PC-3 (cell line): ENCODE measurements at regions not wholly inside any gene's neighbourhood (a gene's known extent, or its start where the extent isn't known, plus 50 kb on each side); places are given as distances from the start of the nearest gene placed in this dataset.

Experiments
- ATAC-seq: fragments of 200-7000 bp; cut with Tn5 transposase; 2 replicates; pipeline ENCODE4 v1.9.1; 2020; ENCODE audit warnings: mild to moderate bottlenecking, moderate library complexity
- BruUV-seq: library from RNA; stranded (reverse); fragments of 400-500 nt; replicated peaks from 2 replicates; lab custom pipeline; 2021; lab: Mats Ljungman, UMichigan
- CTCF ChIA-PET: fragments of 300-600 bp; sonication (Branson Sonifier 250); formaldehyde crosslinking; loops from one replicate; lab custom pipeline; 2022; ENCODE audit warnings: antibody characterized with exemption; lab: Charles Lee
- POLR2A ChIA-PET: fragments of 300-600 bp; sonication (Branson Sonifier 250); formaldehyde crosslinking; loops from one replicate; lab custom pipeline; 2022; ENCODE audit warnings: antibody characterized with exemption; ENCODE audit not compliant: unreplicated experiment; lab: Charles Lee
- DNase-seq: peaks from one replicate; pipeline ENCODE4 v3.0.0-alpha.2; 2015
- H2AFZ ChIP-seq: fragments of 300-600 bp; sonication (generic); 2 replicates; pipeline ENCODE4 v1.6.0; 2016; ENCODE audit warnings: antibody characterized with exemption, low read length
- H3F3A ChIP-seq: fragments of 300-600 bp; sonication (generic); one replicate; pipeline ENCODE4 v1.6.0; 2017; ENCODE audit warnings: antibody characterized with exemption, low read length, control low read depth, mild to moderate bottlenecking; ENCODE audit not compliant: unreplicated experiment
- H3K27ac ChIP-seq: fragments of 300-600 bp; sonication (generic); 2 replicates; pipeline ENCODE4 v1.5.1; 2016; ENCODE audit warnings: mild to moderate bottlenecking, low read length
- H3K27me3 ChIP-seq: fragments of 300-600 bp; sonication (generic); 2 replicates; pipeline ENCODE4 v1.6.1; 2016; ENCODE audit warnings: low read length, mixed read lengths
- H3K36me3 ChIP-seq: fragments of 300-600 bp; sonication (generic); 2 replicates; pipeline ENCODE4 v1.6.1; 2016; ENCODE audit warnings: low read depth, mixed run types, low read length, mixed read lengths
- H3K4me1 ChIP-seq: fragments of 300-600 bp; sonication (generic); 2 replicates; pipeline ENCODE4 v1.5.1; 2016; ENCODE audit warnings: low read length; ENCODE audit not compliant: insufficient read depth
- H3K4me2 ChIP-seq: fragments of 300-600 bp; sonication (generic); 2 replicates; pipeline ENCODE4 v1.6.0; 2016; ENCODE audit warnings: low read length
- H3K4me3 ChIP-seq: fragments of 300-600 bp; sonication (generic); 2 replicates; pipeline ENCODE4 v1.5.1; 2016; ENCODE audit warnings: mild to moderate bottlenecking, low read length, mixed read lengths
- H3K79me2 ChIP-seq: fragments of 300-600 bp; sonication (generic); 2 replicates; pipeline ENCODE4 v1.6.1; 2017; ENCODE audit warnings: low read length, mixed read lengths
- H3K9ac ChIP-seq: fragments of 300-600 bp; sonication (generic); 2 replicates; pipeline ENCODE4 v1.6.0; 2016; ENCODE audit warnings: mild to moderate bottlenecking, low read length
- H3K9me2 ChIP-seq: fragments of 300-600 bp; sonication (generic); replicated peaks from 2 replicates; pipeline ENCODE4 v1.6.1; 2016; ENCODE audit warnings: mixed run types, low read length, mixed read lengths
- H3K9me3 ChIP-seq: fragments of 300-600 bp; sonication (generic); 2 replicates; pipeline ENCODE4 v1.6.1; 2016; ENCODE audit warnings: low read length, mixed read lengths
- H4K20me1 ChIP-seq: fragments of 300-600 bp; sonication (generic); 2 replicates; pipeline ENCODE4 v1.6.1; 2016; ENCODE audit warnings: low read length, mixed read lengths
- EZH2 ChIP-seq: fragments of 300-600 bp; sonication (generic); IDR thresholded peaks from one replicate; pipeline ENCODE4 v1.6.1; 2017; ENCODE audit warnings: antibody characterized with exemption, mild to moderate bottlenecking, low read length; ENCODE audit not compliant: unreplicated experiment
- EZH2phosphoT487 ChIP-seq: fragments of 300-600 bp; sonication (generic); IDR thresholded peaks from 2 replicates; pipeline ENCODE4 v1.6.1; 2018; ENCODE audit warnings: mild to moderate bottlenecking, antibody characterized with exemption, low read length, borderline replicate concordance
- intact Hi-C: fragments of 100-400 bp; cut with micrococcal nuclease; formaldehyde crosslinking; loops from 2 replicates; pipeline ENCODE4 v1.9.0; 2023
- TF ChIP-seq, protein P1 (sequence below): fragments of 300-600 bp; sonication (generic); conservative IDR thresholded peaks from 2 replicates; pipeline ENCODE4 v1.5.1; 2017; ENCODE audit warnings: antibody characterized with exemption, low read depth, mild to moderate bottlenecking, low read length

DNA sequence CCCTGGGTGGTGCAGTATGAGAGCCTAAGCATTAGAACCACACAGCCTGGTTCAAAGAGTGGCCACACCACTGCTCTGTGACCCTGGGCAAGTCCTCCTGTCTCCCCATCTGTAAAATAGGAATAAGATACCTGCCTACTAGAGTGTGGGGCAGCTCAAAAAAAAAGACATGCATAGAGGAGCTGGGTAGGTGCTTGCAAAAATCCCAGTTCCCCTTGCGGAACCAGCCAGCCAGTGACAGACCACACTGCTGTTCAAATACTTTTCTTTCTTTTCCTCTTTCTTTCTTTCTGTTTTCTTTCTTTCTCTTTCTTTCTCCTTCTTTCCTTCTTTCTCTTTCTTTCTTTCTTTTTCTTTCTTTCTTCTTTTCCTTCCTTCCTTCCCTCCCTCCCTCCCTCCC is 63.0 kb upstream of the TRIM2 start:
- POLR2A ChIA-PET: no interaction called here
- ATAC-seq (no peak), DNase-seq (no peak)
- H3K9ac ChIP-seq: no peak overlapping the region
- no TSS peak for BruUV-seq
- no peaks in the 10 kb centered on the region for H3F3A ChIP-seq
- H3K4me1 ChIP-seq: peaks cover 23% of the 10 kb centered on the region
- H3K79me2 ChIP-seq: no peaks in the 10 kb centered on the region
- H3K36me3 ChIP-seq: no peaks in the 10 kb centered on the region
- H3K4me3 ChIP-seq: no peak overlapping the region
- H3K9me2 ChIP-seq: no peaks in the 10 kb centered on the region
- no peak overlapping the region for H3K27ac ChIP-seq
- H3K27me3 ChIP-seq: no peaks in the 10 kb centered on the region
- H4K20me1 ChIP-seq: no peaks in the 10 kb centered on the region
- intact Hi-C loops: no loop called here
- H3K4me2 ChIP-seq: no peak overlapping the region
- no peaks in the 10 kb centered on the region for H3K9me3 ChIP-seq
- TF ChIP-seq, protein P1, sequence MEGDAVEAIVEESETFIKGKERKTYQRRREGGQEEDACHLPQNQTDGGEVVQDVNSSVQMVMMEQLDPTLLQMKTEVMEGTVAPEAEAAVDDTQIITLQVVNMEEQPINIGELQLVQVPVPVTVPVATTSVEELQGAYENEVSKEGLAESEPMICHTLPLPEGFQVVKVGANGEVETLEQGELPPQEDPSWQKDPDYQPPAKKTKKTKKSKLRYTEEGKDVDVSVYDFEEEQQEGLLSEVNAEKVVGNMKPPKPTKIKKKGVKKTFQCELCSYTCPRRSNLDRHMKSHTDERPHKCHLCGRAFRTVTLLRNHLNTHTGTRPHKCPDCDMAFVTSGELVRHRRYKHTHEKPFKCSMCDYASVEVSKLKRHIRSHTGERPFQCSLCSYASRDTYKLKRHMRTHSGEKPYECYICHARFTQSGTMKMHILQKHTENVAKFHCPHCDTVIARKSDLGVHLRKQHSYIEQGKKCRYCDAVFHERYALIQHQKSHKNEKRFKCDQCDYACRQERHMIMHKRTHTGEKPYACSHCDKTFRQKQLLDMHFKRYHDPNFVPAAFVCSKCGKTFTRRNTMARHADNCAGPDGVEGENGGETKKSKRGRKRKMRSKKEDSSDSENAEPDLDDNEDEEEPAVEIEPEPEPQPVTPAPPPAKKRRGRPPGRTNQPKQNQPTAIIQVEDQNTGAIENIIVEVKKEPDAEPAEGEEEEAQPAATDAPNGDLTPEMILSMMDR: no peak
- TF ChIP-seq EZH2: no peak
- no peak for TF ChIP-seq EZH2phosphoT487
- CTCF ChIA-PET: no interaction called here
- H2AFZ ChIP-seq: no peak overlapping the region

DNA sequence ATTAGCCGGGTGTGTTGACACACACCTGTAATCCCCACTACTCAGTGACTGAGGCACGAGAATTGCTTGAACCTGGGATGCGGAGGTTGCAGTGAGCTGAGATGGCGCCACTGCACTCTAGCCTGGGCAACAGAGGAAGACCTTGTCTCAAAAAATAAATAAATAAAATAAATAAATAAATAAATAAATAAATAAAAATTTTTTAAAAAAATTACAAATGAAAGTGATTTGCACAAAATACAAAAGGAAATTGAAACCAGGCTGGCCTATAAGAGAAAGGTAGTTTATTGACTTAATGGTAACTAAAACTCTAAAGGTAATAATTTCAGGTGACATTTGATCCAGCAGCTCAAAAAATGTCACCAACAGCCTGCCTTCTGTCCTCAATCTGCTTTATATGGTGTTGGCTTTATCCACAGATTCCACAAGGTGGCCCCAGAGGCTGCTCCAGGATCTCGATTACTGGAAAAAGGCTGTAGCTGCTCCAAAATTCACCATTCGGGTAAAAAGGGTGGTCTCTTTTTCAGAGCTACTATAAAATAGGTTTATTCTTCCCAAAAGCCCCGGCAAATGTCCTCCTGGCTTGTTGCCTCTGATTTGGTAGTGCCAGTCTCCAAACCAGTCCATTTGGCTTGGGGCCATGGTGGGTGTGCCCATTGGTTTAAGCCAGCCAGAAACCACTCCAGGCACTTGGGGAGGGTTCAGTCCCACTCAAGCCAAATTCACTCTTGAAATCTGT is 61.4 kb upstream of the TRIM2 start:
- intact Hi-C loops: loop anchor here (1.0 kb wide), 3 partner anchors 62 to 433 kb away; no protein-coding TSS in a partner anchor
- DNase-seq: peak; percentile 70
- no peak for TF ChIP-seq EZH2phosphoT487
- TF ChIP-seq, protein P1: peak; percentile 87
- TF ChIP-seq EZH2: no peak
- ChIA-PET POLR2A (no interaction called here), CTCF (interaction anchor here (0.6 to 1.2 kb wide), 5 partner anchors 17 to 183 kb away, joined by 3 to 5 read pairs (median 3); no protein-coding TSS in a partner anchor)
- Histone ChIP-seq H3K9me3 (no peaks in the 10 kb centered on the region), H3F3A (no peaks in the 10 kb centered on the region), H3K9ac (no peak overlapping the region), H3K4me3 (peak overlapping the region; percentile 1; the same call in 1 of the 2 replicates), H3K27ac (no peak overlapping the region), H3K4me2 (peak overlapping the region; percentile 68), H2AFZ (no peak overlapping the region), H3K4me1 (peaks cover 24% of the 10 kb centered on the region), H3K9me2 (no peaks in the 10 kb centered on the region), H3K27me3 (no peaks in the 10 kb centered on the region), H3K79me2 (no peaks in the 10 kb centered on the region), H3K36me3 (no peaks in the 10 kb centered on the region), H4K20me1 (no peaks in the 10 kb centered on the region)
- no TSS peak for BruUV-seq
- ATAC-seq: peak; percentile 58
